C4-2B (cell line): ENCODE measurements at regions not wholly inside any gene's neighbourhood (a gene's known extent, or its start where the extent isn't known, plus 50 kb on each side); places are given as distances from the start of the nearest gene placed in this dataset.

Experiments
- CTCF ChIP-seq: fragments of 450-650 bp; conservative IDR thresholded peaks from 2 replicates; pipeline ENCODE4 v1.5.1; 2017; ENCODE audit warnings: mild to moderate bottlenecking
- ZFX ChIP-seq: fragments of 450-650 bp; IDR thresholded peaks from 2 replicates; pipeline ENCODE4 v1.6.1; 2017

GRCh38 chr21:18053151-18053550 is 191.5 kb upstream of the CHODL start:
- TF ChIP-seq CTCF: no peak
- TF ChIP-seq ZFX: no peak
